ENCODE measurements at regions not wholly inside any gene's neighbourhood (a gene's known extent, or its start where the extent isn't known, plus 50 kb on each side); places are given as distances from the start of the nearest gene placed in this dataset.
A peak's percentile ranks its signal among the peaks of the same experiment; 100 is the strongest.
"Not testable (repeated sequence)": the region's sequence is repeated elsewhere in the genome, so short reads cannot be mapped to it uniquely, and the experiment has no call there.

GRCh38 chr10:91745090-91745831 is 53.0 kb upstream of the TNKS2 start:
- DNase-seq, result peak; percentile 30

- no peak for DNase-seq
These were observed 54.8 kb upstream of the TNKS2 start for GRCh38 chr10:91743465-91743864.

- DNase-seq, result no peak
These were observed 56.0 kb upstream of the TNKS2 start for GRCh38 chr10:91742229-91742628.

GRCh38 chr10:91741356-91741755 is 56.9 kb upstream of the TNKS2 start:
- DNase-seq, result no peak

- no peak for DNase-seq
These were observed 57.8 kb upstream of the TNKS2 start for GRCh38 chr10:91740353-91740924.

GRCh38 chr10:91732265-91732664 is 66.0 kb upstream of the TNKS2 start:
- not testable (repeated sequence) for DNase-seq

GRCh38 chr10:91729339-91729738 is 68.9 kb upstream of the TNKS2 start:
- DNase-seq, result not testable (repeated sequence)

- no peak for DNase-seq
These were observed 71.9 kb upstream of the TNKS2 start for GRCh38 chr10:91726355-91726754.

GRCh38 chr10:91724933-91725332 is 73.3 kb upstream of the TNKS2 start:
- DNase-seq, result no peak

GRCh38 chr10:91713461-91714072 is 80.7 kb upstream of the PPP1R3C start:
- DNase-seq, result no peak

GRCh38 chr10:91711885-91712680 is 79.2 kb upstream of the PPP1R3C start:
- DNase-seq, result no peak

- peak; percentile 23 for DNase-seq
These were observed 76.5 kb upstream of the PPP1R3C start for GRCh38 chr10:91709394-91709798.

- no peak for DNase-seq
These were observed 75.4 kb upstream of the PPP1R3C start for GRCh38 chr10:91708174-91708861.

GRCh38 chr10:91707236-91707635 is 74.4 kb upstream of the PPP1R3C start:
- no peak for DNase-seq

GRCh38 chr10:91705948-91706670 is 73.2 kb upstream of the PPP1R3C start:
- DNase-seq, result no peak

GRCh38 chr10:91702620-91703019 is 69.7 kb upstream of the PPP1R3C start:
- DNase-seq, result no peak

- peak; percentile 63 for DNase-seq
These were observed 68.0 kb upstream of the PPP1R3C start for GRCh38 chr10:91700788-91701444.

GRCh38 chr10:91700273-91700672 is 67.4 kb upstream of the PPP1R3C start:
- no peak for DNase-seq

- DNase-seq, result no peak
These were observed 65.4 kb upstream of the PPP1R3C start for GRCh38 chr10:91698258-91698657.

- DNase-seq, result peak; percentile 39
These were observed 61.4 kb upstream of the PPP1R3C start for GRCh38 chr10:91694170-91694794.

- DNase-seq, result no peak
These were observed 59.1 kb upstream of the PPP1R3C start for GRCh38 chr10:91691981-91692380.
